ENCODE measurements at regions not wholly inside any gene's neighbourhood (a gene's known extent, or its start where the extent isn't known, plus 50 kb on each side); places are given as distances from the start of the nearest gene placed in this dataset.

DNA sequence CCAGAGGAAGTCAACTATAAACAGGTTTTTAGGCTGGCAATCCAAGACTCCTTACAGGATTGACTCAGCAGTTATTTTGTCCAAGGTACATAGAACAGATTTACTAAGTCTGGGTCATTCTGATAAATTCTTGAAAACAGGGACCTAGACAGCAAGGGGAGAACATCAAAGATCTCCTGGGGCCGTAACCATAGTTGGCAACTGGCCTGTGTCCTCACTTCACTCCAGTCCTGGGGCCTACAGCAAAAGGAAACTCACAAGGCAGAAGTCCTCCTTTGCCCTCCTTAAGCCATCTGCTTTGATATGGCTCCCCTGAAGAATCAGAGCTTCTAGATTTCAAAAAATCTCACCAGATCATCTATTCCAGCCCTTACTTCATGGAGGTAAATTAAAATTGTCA is 207.2 kb upstream of the IGF1 start:
- TF ChIP-seq CHD2 (IDR thresholded peaks at IDR 0.05; ENCODE audit: low read length), result no peak
- no peak for TF ChIP-seq CTCF (IDR thresholded peaks at IDR 0.05; ENCODE audit: control extremely low read depth in 1 of 3, insufficient read depth in 1 of 3, low read depth in 1 of 3, low read length in 3 of 3)
- TF ChIP-seq JUND (IDR thresholded peaks at IDR 0.05; ENCODE audit: low read length), result no peak
- TF ChIP-seq TAF1 (IDR thresholded peaks at IDR 0.05; ENCODE audit: low read depth, low read length), result no peak
- TF ChIP-seq TEAD4 (IDR thresholded peaks at IDR 0.05; ENCODE audit: low read depth, low read length), result no peak
- no peak for TF ChIP-seq HDAC2 (IDR thresholded peaks at IDR 0.05; ENCODE audit: borderline replicate concordance in 1 of 2, low read depth in 2 of 2, low read length in 2 of 2)
- TF ChIP-seq, protein P1, sequence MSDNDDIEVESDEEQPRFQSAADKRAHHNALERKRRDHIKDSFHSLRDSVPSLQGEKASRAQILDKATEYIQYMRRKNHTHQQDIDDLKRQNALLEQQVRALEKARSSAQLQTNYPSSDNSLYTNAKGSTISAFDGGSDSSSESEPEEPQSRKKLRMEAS (IDR thresholded peaks at IDR 0.05), result no peak
- no peak for TF ChIP-seq KDM1A (IDR thresholded peaks at IDR 0.05; ENCODE audit: borderline replicate concordance, low read length)
- no peak for TF ChIP-seq CEBPB (IDR thresholded peaks at IDR 0.05; ENCODE audit: low read depth, low read length)
- no peak for TF ChIP-seq POLR2A (IDR thresholded peaks at IDR 0.05; ENCODE audit: control extremely low read depth in 1 of 2, low read depth in 2 of 2, low read length in 2 of 2)
- TF ChIP-seq RFX5 (IDR thresholded peaks at IDR 0.05; ENCODE audit: borderline replicate concordance, low read depth, low read length), result no peak

Data from H1 (cell line).